HepG2 (cell line): ENCODE measurements at regions not wholly inside any gene's neighbourhood (a gene's known extent, or its start where the extent isn't known, plus 50 kb on each side); places are given as distances from the start of the nearest gene placed in this dataset.

Source experiments
- CCDC6 ChIP-seq: sonication (generic); formaldehyde crosslinking; IDR thresholded peaks from 2 replicates; pipeline ENCODE4 v1.8.1; 2022; ENCODE audit warnings: mild to moderate bottlenecking, missing genetic modification reagents, moderate library complexity
- CEBPG ChIP-seq: IDR thresholded peaks from 2 replicates; pipeline ENCODE4 v1.6.1; 2016
- FOXJ3 ChIP-seq: sonication (generic); formaldehyde crosslinking; IDR thresholded peaks from 2 replicates; pipeline ENCODE4 v1.4.0; 2020; ENCODE audit warnings: missing genetic modification reagents, mild to moderate bottlenecking, borderline replicate concordance
- GTF2F1 ChIP-seq: fragments of 150-350 bp; IDR thresholded peaks from 2 replicates; pipeline ENCODE4 v1.6.1; 2014; ENCODE audit warnings: low read length
- KLF11 ChIP-seq: IDR thresholded peaks from 2 replicates; pipeline ENCODE4 v1.6.1; 2016; ENCODE audit warnings: missing compliant biosample characterization
- MAX ChIP-seq: IDR thresholded peaks from 2 replicates; pipeline ENCODE4 v1.6.1; 2012; ENCODE audit warnings: inconsistent platforms
- NR2F2 ChIP-seq: IDR thresholded peaks from 2 replicates; pipeline ENCODE4 v1.6.1; 2012; ENCODE audit warnings: low read depth, inconsistent platforms, borderline replicate concordance
- PHF21A ChIP-seq: sonication (generic); formaldehyde crosslinking; IDR thresholded peaks from 2 replicates; pipeline ENCODE4 v1.5.0; 2020; ENCODE audit warnings: mild to moderate bottlenecking, missing genetic modification reagents
- PHF8 ChIP-seq: sonication (generic); formaldehyde crosslinking; IDR thresholded peaks from 2 replicates; pipeline ENCODE4 v1.5.0; 2020; ENCODE audit warnings: missing genetic modification reagents
- RXRA ChIP-seq: sonication (generic); formaldehyde crosslinking; IDR thresholded peaks from 2 replicates; pipeline ENCODE4 v1.5.1; 2020; ENCODE audit warnings: missing genetic modification reagents
- SNAPC5 ChIP-seq: sonication (generic); formaldehyde crosslinking; IDR thresholded peaks from 2 replicates; pipeline ENCODE4 v1.8.1; 2023; ENCODE audit warnings: mild to moderate bottlenecking, missing genetic modification reagents, borderline replicate concordance
- TOE1 ChIP-seq: sonication (generic); formaldehyde crosslinking; IDR thresholded peaks from 2 replicates; pipeline ENCODE4 v1.4.0; 2020; ENCODE audit warnings: mild to moderate bottlenecking, missing genetic modification reagents
- ZBTB2 ChIP-seq: sonication (generic); formaldehyde crosslinking; IDR thresholded peaks from 2 replicates; pipeline ENCODE4 v1.8.0; 2022; ENCODE audit warnings: low read depth, missing genetic modification reagents
- ZFX ChIP-seq: sonication (generic); formaldehyde crosslinking; IDR thresholded peaks from 2 replicates; pipeline ENCODE4 v1.4.0; 2020; ENCODE audit warnings: mild to moderate bottlenecking, low read depth, missing genetic modification reagents, moderate library complexity
- ZNF639 ChIP-seq: conservative IDR thresholded peaks from 2 replicates; pipeline ENCODE4 v1.6.1; 2018; ENCODE audit warnings: missing genetic modification reagents
- ZNF672 ChIP-seq: sonication (generic); formaldehyde crosslinking; IDR thresholded peaks from 2 replicates; pipeline ENCODE4 v1.8.1; 2022; ENCODE audit warnings: missing genetic modification reagents
- ZSCAN30 ChIP-seq: sonication (generic); formaldehyde crosslinking; IDR thresholded peaks from 2 replicates; pipeline ENCODE4 v1.5.0; 2020; ENCODE audit warnings: mild to moderate bottlenecking, missing genetic modification reagents
- ZSCAN5A ChIP-seq: sonication (generic); formaldehyde crosslinking; IDR thresholded peaks from 2 replicates; pipeline ENCODE4 v1.8.0; 2022; ENCODE audit warnings: mild to moderate bottlenecking, missing genetic modification reagents, borderline replicate concordance
- ZSCAN9 ChIP-seq: IDR thresholded peaks from 2 replicates; pipeline ENCODE4 v1.6.1; 2016; ENCODE audit warnings: borderline replicate concordance

- TF ChIP-seq ZSCAN5A (CRISPR knock-in tag) (0 out of 2 replicates have a peak, but pooled peaks have one; percentile 25), TOE1 (CRISPR knock-in tag) (peak; percentile 62; the same call in 1 of the 2 replicates), FOXJ3 (peak; percentile 61; the same call in 1 of the 2 replicates), RXRA (peak; percentile 32; the same call in 1 of the 2 replicates), ZNF639 (CRISPR knock-in tag) (peak; percentile 64; the same call in 1 of the 2 replicates), GTF2F1 (peak; percentile 86; the same call in 1 of the 2 replicates), ZFX (CRISPR knock-in tag) (peak; percentile 58), MAX (peak; percentile 54), ZNF672 (CRISPR knock-in tag) (peak; percentile 74; the same call in 1 of the 2 replicates), KLF11 (CRISPR knock-in tag) (0 out of 2 replicates have a peak, but pooled peaks have one; percentile 38), ZSCAN30 (CRISPR knock-in tag) (0 out of 2 replicates have a peak, but pooled peaks have one; percentile 37), ZSCAN9 (CRISPR knock-in tag) (0 out of 2 replicates have a peak, but pooled peaks have one; percentile 25), CEBPG (CRISPR knock-in tag) (0 out of 2 replicates have a peak, but pooled peaks have one; percentile 37), PHF8 (CRISPR knock-in tag) (0 out of 2 replicates have a peak, but pooled peaks have one; percentile 21), NR2F2 (peak; percentile 43; the same call in 1 of the 2 replicates), PHF21A (peak; percentile 46; the same call in 1 of the 2 replicates), ZBTB2 (CRISPR knock-in tag) (0 out of 2 replicates have a peak, but pooled peaks have one; percentile 28), CCDC6 (CRISPR knock-in tag) (peak; percentile 71; the same call in 1 of the 2 replicates), SNAPC5 (peak; percentile 99)
These were observed 148.1 kb upstream of the NOTCH2NLA start (continued) for GRCh38 chr1:146376708-146377496.
